DMS114 treated with DMSO at 0.1 percent for 48 hours (cell line): ENCODE measurements at regions not wholly inside any gene's neighbourhood (a gene's known extent, or its start where the extent isn't known, plus 50 kb on each side); places are given as distances from the start of the nearest gene placed in this dataset.
"Not testable (repeated sequence)": the region's sequence is repeated elsewhere in the genome, so short reads cannot be mapped to it uniquely, and the experiment has no call there.

Source experiments
- DNase-seq: peaks from one replicate; lab custom pipeline; 2025; ENCODE audit not compliant: unreplicated experiment; lab: John Stamatoyannopoulos, UW

- no peak for DNase-seq
These were observed 163.5 kb upstream of the NFIA start for GRCh38 chr1:60918867-60919266.

- DNase-seq, result no peak
These were observed 165.5 kb upstream of the NFIA start for GRCh38 chr1:60916906-60917305.

- DNase-seq, result no peak
These were observed 166.2 kb upstream of the NFIA start for GRCh38 chr1:60916199-60916598.

DNA sequence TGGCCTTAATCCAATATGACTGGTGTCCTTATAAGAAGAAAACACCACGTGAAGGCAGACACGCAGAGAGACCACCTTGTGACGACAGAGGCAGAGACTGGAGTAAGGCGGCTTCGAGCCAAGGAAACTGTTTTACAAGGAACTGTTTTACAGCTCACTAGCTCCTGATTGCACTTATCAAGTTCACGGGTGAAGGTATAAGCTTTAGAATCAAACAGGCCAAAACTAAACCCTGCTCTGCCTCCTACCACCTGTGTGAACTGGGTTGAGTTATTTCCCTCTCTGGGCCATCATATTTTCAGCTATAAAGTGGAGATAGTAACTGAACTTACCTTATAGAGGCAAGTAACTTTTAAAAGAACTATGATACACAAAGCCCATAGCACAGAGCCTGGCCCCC is 166.9 kb upstream of the NFIA start:
- no peak for DNase-seq

GRCh38 chr1:60914982-60915381 is 167.4 kb upstream of the NFIA start:
- no peak for DNase-seq

DNA sequence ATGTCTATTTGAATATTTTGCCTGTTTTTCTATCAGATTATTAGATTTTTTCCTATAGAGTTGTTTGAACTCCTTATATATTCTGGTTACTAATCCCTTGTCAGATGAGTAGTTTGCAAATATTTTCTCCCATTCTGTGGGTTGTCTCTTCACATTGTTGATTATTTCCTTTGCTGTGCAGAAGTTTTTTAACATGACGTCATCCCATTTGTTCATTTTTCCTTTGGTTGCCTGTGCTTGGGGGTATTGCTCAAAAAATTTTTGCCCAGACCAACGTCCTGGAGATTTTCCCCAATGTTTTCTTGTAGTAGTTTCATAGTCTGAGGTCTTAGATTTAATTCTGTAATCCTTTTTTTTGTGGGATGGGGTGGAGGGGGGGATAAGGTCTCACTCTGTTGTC is 168.7 kb upstream of the NFIA start:
- DNase-seq, result not testable (repeated sequence)

DNA sequence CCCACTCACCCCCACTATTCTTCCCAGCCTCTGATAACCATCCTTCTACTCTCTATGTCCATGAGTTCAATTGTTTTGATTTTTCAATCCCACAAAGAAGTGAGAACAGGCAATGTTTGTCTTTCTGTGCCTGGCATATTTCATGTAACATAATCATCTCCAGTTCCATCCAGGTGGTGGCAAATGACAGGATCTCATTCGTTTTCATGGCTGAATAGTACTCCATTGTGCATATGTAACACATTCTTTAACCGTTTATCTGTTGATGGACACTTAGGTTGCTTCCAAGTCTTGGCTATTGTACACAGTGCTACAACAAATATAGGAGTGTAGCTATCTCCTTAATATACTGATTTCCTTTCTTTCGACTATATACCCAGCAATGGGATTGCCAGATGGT is 169.3 kb upstream of the NFIA start:
- no peak for DNase-seq

DNA sequence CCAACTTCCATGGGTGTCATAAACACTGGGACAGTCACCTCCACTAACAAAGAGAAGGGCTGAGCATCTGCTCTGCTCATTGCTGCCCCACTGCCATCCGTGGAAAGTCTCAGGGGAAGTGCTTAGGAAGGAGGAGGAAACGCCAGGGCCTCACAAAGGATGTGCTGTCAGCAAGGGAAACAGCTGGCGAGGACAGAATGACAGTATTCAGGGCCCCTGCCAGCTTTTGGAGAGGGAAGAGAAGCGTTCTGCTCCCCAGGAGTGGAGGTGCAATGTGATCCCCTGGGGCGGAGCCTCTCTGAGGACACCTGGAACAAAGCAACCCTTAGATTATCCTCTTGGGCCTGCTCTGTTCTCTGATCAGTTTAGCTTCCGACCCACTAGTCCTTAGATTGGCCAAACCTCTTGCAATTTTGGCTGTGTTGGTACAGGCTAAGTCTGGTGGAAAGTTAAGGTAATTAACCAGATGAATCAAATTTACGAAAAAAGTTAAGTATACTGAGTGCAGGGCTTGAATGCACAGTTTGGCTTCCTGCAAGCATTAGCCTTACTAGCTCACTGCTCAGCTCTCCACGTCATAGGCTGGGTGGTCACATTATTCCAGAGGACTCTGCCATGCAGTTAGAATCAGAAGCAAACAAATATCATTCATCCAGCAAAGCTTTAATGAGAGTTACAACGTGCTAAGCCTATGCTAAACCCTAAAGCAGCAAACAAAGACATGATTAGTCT is 170.2 kb upstream of the NFIA start:
- DNase-seq, result no peak

GRCh38 chr1:60908159-60908558 is 174.2 kb upstream of the NFIA start:
- DNase-seq, result no peak

- DNase-seq, result no peak
These were observed 175.8 kb upstream of the NFIA start for GRCh38 chr1:60906526-60906925.

DNA sequence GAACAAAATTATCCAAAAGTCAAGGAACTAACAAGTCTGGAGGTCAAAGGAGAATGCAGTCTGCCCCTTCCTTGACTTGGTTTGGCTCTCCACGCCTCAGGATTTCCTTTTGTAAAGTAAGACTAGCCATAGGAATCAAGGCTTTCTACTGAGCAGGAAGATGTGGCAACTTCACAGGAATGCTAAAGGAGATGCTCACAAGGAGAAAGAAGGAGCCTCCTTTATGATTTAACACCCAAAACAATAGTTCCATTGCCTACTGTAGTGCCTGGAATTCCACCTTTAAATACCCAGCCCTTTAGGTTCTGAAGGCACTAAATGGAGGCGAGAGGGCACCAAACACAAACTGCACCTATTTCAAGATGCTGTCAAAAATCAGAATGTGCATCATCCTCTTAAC is 176.3 kb upstream of the NFIA start:
- no peak for DNase-seq

GRCh38 chr1:60904099-60904851 is 178.1 kb upstream of the NFIA start:
- DNase-seq, result no peak

- DNase-seq, result no peak
These were observed 178.8 kb upstream of the NFIA start for GRCh38 chr1:60903591-60903990.

GRCh38 chr1:60899464-60899863 is 182.9 kb upstream of the NFIA start:
- DNase-seq, result no peak

DNA sequence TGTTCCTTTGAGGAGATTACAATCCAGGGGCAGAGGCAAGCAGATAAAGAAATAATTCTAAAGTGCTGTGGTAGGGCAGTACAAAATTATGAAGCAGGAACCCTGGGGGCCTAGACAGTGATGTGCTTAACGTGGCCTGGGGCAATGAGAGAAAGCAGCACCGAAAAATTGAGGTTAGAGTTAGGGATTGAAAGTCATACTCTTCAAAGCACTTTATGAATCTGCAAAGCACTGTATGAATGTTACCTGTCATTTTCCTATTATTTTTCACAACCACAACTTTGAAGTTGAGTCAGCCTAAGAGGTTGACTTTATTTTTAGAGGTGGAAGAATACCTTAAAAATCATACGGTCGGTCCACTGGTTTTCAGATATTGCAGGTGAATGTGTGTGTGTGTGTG is 183.4 kb upstream of the NFIA start:
- DNase-seq, result no peak

DNA sequence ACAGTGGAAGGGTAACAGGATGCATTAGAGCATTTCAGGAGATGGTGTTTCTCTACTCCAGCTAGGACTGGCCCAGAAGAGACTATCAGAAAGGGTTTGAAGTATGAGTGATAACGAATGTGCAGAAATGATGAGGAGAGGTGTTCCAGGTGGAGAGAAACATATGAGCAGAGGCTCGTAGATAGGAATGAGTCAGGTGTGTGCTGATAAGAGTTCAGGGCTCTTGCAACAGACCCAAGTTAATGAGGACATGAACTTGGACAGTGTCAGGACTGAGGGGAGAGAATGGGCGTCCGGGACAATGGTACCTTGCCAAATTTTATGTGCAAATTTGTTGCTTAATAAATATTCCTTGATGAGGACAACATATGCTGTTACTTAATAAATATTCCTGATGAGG is 183.9 kb upstream of the NFIA start:
- DNase-seq, result no peak

GRCh38 chr1:60896701-60897363 is 185.5 kb upstream of the NFIA start:
- DNase-seq, result no peak

DNA sequence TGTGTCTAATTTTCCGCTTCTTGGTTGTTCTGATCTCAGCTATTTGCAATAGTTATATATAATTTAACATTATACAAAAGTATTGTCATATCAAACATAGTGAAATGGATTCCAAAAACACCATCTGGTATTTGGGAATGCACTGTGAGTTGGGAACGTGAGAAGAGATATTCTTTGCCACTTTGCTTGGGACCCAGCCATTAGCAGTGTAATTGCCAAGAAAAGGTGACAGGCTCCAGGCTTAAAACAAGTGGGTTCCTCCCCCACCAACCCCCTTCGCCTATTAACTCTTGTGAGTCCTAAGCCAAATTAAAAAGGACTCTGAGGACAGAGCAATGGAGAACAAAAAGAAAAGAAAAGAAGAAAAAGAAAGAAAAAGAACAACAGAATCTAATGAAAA is 186.7 kb upstream of the NFIA start:
- DNase-seq, result no peak

GRCh38 chr1:60895252-60895651 is 187.1 kb upstream of the NFIA start:
- no peak for DNase-seq

- DNase-seq, result no peak
These were observed 187.6 kb upstream of the NFIA start for GRCh38 chr1:60894741-60895140.

- DNase-seq, result no peak
These were observed 188.2 kb upstream of the NFIA start for GRCh38 chr1:60894130-60894529.
